ENCODE measurements at regions not wholly inside any gene's neighbourhood (a gene's known extent, or its start where the extent isn't known, plus 50 kb on each side); places are given as distances from the start of the nearest gene placed in this dataset.

GRCh38 chr4:27315625-27316024, 455.0 kb downstream of the STIM2 start:
- no peak overlapping the region for H3K4me3 ChIP-seq (ENCODE audit: low read depth, low read length)
- no peak for DNase-seq (ENCODE audit: low read depth)
- no peak for TF ChIP-seq CTCF (IDR thresholded peaks at IDR 0.05; ENCODE audit: insufficient read depth, low read depth, low read length)

- no peak overlapping the region for H3K4me3 ChIP-seq (ENCODE audit: low read depth, low read length)
- TF ChIP-seq CTCF (IDR thresholded peaks at IDR 0.05; ENCODE audit: insufficient read depth, low read depth, low read length) = no peak
- DNase-seq (ENCODE audit: low read depth) = no peak
These were observed 455.5 kb downstream of the STIM2 start for GRCh38 chr4:27316176-27316575.

GRCh38 chr4:27318740-27319139, 458.1 kb downstream of the STIM2 start:
- H3K4me3 ChIP-seq (ENCODE audit: low read depth, low read length) = no peak overlapping the region
- TF ChIP-seq CTCF (IDR thresholded peaks at IDR 0.05; ENCODE audit: insufficient read depth, low read depth, low read length) = peak; percentile 34
- DNase-seq (ENCODE audit: low read depth) = peak; percentile 10

- DNase-seq (ENCODE audit: low read depth) = no peak
- no peak for TF ChIP-seq CTCF (IDR thresholded peaks at IDR 0.05; ENCODE audit: insufficient read depth, low read depth, low read length)
- no peak overlapping the region for H3K4me3 ChIP-seq (ENCODE audit: low read depth, low read length)
These were observed 466.4 kb downstream of the STIM2 start for GRCh38 chr4:27326991-27327390.

GRCh38 chr4:27327421-27328181, 467.0 kb downstream of the STIM2 start:
- no peak overlapping the region for H3K4me3 ChIP-seq (ENCODE audit: low read depth, low read length)
- DNase-seq (ENCODE audit: low read depth) = no peak
- TF ChIP-seq CTCF (IDR thresholded peaks at IDR 0.05; ENCODE audit: insufficient read depth, low read depth, low read length) = no peak

GRCh38 chr4:27338530-27338929, 477.9 kb downstream of the STIM2 start:
- no peak for DNase-seq (ENCODE audit: low read depth)
- no peak overlapping the region for H3K4me3 ChIP-seq (ENCODE audit: low read depth, low read length)
- TF ChIP-seq CTCF (IDR thresholded peaks at IDR 0.05; ENCODE audit: insufficient read depth, low read depth, low read length) = no peak

- no peak overlapping the region for H3K4me3 ChIP-seq (ENCODE audit: low read depth, low read length)
- no peak for DNase-seq (ENCODE audit: low read depth)
- TF ChIP-seq CTCF (IDR thresholded peaks at IDR 0.05; ENCODE audit: insufficient read depth, low read depth, low read length) = no peak
These were observed 482.8 kb downstream of the STIM2 start for GRCh38 chr4:27343411-27343810.
